DND-41 (cell line): ENCODE measurements at regions not wholly inside any gene's neighbourhood (a gene's known extent, or its start where the extent isn't known, plus 50 kb on each side); places are given as distances from the start of the nearest gene placed in this dataset.
"Not testable (repeated sequence)": the region's sequence is repeated elsewhere in the genome, so short reads cannot be mapped to it uniquely, and the experiment has no call there.

ENCODE experiments used
- ATAC-seq: fragments of 200-7000 bp; cut with Tn5 transposase; 3 replicates; pipeline ENCODE4 v1.9.1; 2021; ENCODE audit warnings: low read depth; ENCODE audit not compliant: insufficient read depth
- DNase-seq: peaks from one replicate; pipeline ENCODE4 v3.0.0-alpha.2; 2020
- H2AFZ ChIP-seq: 2 replicates; pipeline ENCODE4 v1.6.0; 2012; ENCODE audit warnings: low read depth, low read length
- H3K27ac ChIP-seq: 2 replicates; pipeline ENCODE4 v1.5.1; 2012; ENCODE audit warnings: low read length, inconsistent platforms
- H3K27me3 ChIP-seq: fragments of 200-600 bp; sonication (generic); 2 replicates; pipeline ENCODE4 v1.6.0; 2012; ENCODE audit warnings: low read length, mild to moderate bottlenecking, inconsistent platforms; ENCODE audit not compliant: insufficient read depth, poor library complexity
- H3K36me3 ChIP-seq: 2 replicates; pipeline ENCODE4 v1.5.1; 2012; ENCODE audit warnings: low read length, inconsistent platforms; ENCODE audit not compliant: insufficient read depth
- H3K4me1 ChIP-seq: 2 replicates; pipeline ENCODE4 v1.5.1; 2012; ENCODE audit warnings: mild to moderate bottlenecking, low read length; ENCODE audit not compliant: insufficient read depth
- H3K4me2 ChIP-seq: 2 replicates; pipeline ENCODE4 v1.6.0; 2012; ENCODE audit warnings: mild to moderate bottlenecking, moderate library complexity, low read length, inconsistent platforms; ENCODE audit not compliant: insufficient read depth
- H3K4me3 ChIP-seq, 2 experiments: fragments of 200-600 bp in 1 of 2; shearing (Covaris generic) in 1 of 2; 2 replicates each; pipeline ENCODE4 v1.5.1; 2012 to 2016; ENCODE audit warnings: inconsistent platforms in 2 of 2, low read length in 2 of 2, mild to moderate bottlenecking in 2 of 2, low read depth in 1 of 2, moderate library complexity in 1 of 2
- H3K79me2 ChIP-seq: 2 replicates; pipeline ENCODE4 v1.6.0; 2012; ENCODE audit warnings: low read length, inconsistent platforms; ENCODE audit not compliant: insufficient read depth
- H3K9ac ChIP-seq: 2 replicates; pipeline ENCODE4 v1.6.0; 2012; ENCODE audit warnings: low read depth, mild to moderate bottlenecking, inconsistent platforms, low read length, moderate library complexity
- H3K9me3 ChIP-seq: 2 replicates; pipeline ENCODE4 v1.5.1; 2012; ENCODE audit warnings: low read length, moderate library complexity, mild to moderate bottlenecking, inconsistent platforms; ENCODE audit not compliant: insufficient read depth, severe bottlenecking
- H4K20me1 ChIP-seq: 2 replicates; pipeline ENCODE4 v1.6.0; 2012; ENCODE audit warnings: low read length; ENCODE audit not compliant: insufficient read depth
- CTCF ChIP-seq: IDR thresholded peaks from 2 replicates; pipeline ENCODE4 v1.5.1; 2012; ENCODE audit warnings: borderline replicate concordance, low read length, moderate library complexity, mild to moderate bottlenecking; ENCODE audit not compliant: poor library complexity, severe bottlenecking; ENCODE audit errors: extremely low read depth
- EZH2 ChIP-seq: IDR thresholded peaks from 3 replicates; pipeline ENCODE4 v1.6.1; 2012; ENCODE audit warnings: borderline replicate concordance, low read depth, mild to moderate bottlenecking, moderate library complexity, low read length, inconsistent platforms; ENCODE audit not compliant: severe bottlenecking

- Histone ChIP-seq H3K36me3 (no peaks in the 10 kb centered on the region), H3K4me3 (no peak overlapping the region), H3K9ac (no peak overlapping the region), H3K9me3 (no peaks in the 10 kb centered on the region), H2AFZ (no peak overlapping the region), H3K27ac (no peak overlapping the region), H3K27me3 (no peaks in the 10 kb centered on the region), H3K79me2 (no peaks in the 10 kb centered on the region), H4K20me1 (no peaks in the 10 kb centered on the region), H3K4me1 (no peaks in the 10 kb centered on the region), H3K4me2 (no peak overlapping the region)
- DNase-seq (no peak), ATAC-seq (no peak)
- TF ChIP-seq CTCF, result no peak
- no peak for TF ChIP-seq EZH2
These were observed 438.9 kb upstream of the ZNF337 start for GRCh38 chr20:26135325-26136110.

GRCh38 chr20:26134606-26135005 lies 438.0 kb upstream of the ZNF337 start:
- H3K27me3 ChIP-seq, result no peaks in the 10 kb centered on the region
- TF ChIP-seq CTCF (no peak), EZH2 (no peak)

GRCh38 chr20:26133794-26134193 lies 437.1 kb upstream of the ZNF337 start:
- not testable (repeated sequence) for H3K4me3 ChIP-seq

More at GRCh38 chr20:26134606-26135005, 438.0 kb upstream of the ZNF337 start:
- Histone ChIP-seq H3K79me2 (no peaks in the 10 kb centered on the region), H3K4me3 (no peak overlapping the region), H3K36me3 (no peaks in the 10 kb centered on the region), H2AFZ (no peak overlapping the region), H3K4me1 (no peaks in the 10 kb centered on the region), H4K20me1 (no peaks in the 10 kb centered on the region), H3K27ac (no peak overlapping the region), H3K9me3 (no peaks in the 10 kb centered on the region), H3K4me2 (no peak overlapping the region), H3K9ac (no peak overlapping the region)
- DNase-seq (no peak), ATAC-seq (no peak)

GRCh38 chr20:26120920-26121319 lies 424.3 kb upstream of the ZNF337 start:
- H4K20me1 ChIP-seq, H3K36me3 ChIP-seq, H3K79me2 ChIP-seq, H2AFZ ChIP-seq, H3K4me3 ChIP-seq, H3K9ac ChIP-seq, H3K27ac ChIP-seq, H3K4me1 ChIP-seq, H3K9me3 ChIP-seq, H3K4me2 ChIP-seq, DNase-seq, H3K27me3 ChIP-seq, ATAC-seq: not testable (repeated sequence)

More at GRCh38 chr20:26133794-26134193, 437.1 kb upstream of the ZNF337 start:
- not testable (repeated sequence) for H4K20me1 ChIP-seq, H3K4me2 ChIP-seq, H3K36me3 ChIP-seq, H2AFZ ChIP-seq, DNase-seq, H3K9me3 ChIP-seq, ATAC-seq, H3K27ac ChIP-seq, H3K79me2 ChIP-seq, H3K27me3 ChIP-seq, H3K9ac ChIP-seq, H3K4me1 ChIP-seq

- ATAC-seq, H3K27me3 ChIP-seq, H2AFZ ChIP-seq, H3K79me2 ChIP-seq, H3K4me1 ChIP-seq, H3K9ac ChIP-seq, H4K20me1 ChIP-seq, H3K9me3 ChIP-seq, H3K4me2 ChIP-seq, H3K36me3 ChIP-seq, H3K27ac ChIP-seq, H3K4me3 ChIP-seq, DNase-seq: not testable (repeated sequence)
These were observed 397.8 kb upstream of the ZNF337 start for GRCh38 chr20:26094498-26094897.

- not testable (repeated sequence) for H3K36me3 ChIP-seq, DNase-seq, H3K9me3 ChIP-seq, H2AFZ ChIP-seq, H3K27me3 ChIP-seq, H3K9ac ChIP-seq, H4K20me1 ChIP-seq, H3K79me2 ChIP-seq, ATAC-seq, H3K4me1 ChIP-seq, H3K27ac ChIP-seq, H3K4me2 ChIP-seq, H3K4me3 ChIP-seq
These were observed 395.3 kb upstream of the ZNF337 start for GRCh38 chr20:26091921-26092320.
